DMS79 (cell line): ENCODE measurements at regions not wholly inside any gene's neighbourhood (a gene's known extent, or its start where the extent isn't known, plus 50 kb on each side); places are given as distances from the start of the nearest gene placed in this dataset.

ENCODE experiments used
- DNase-seq: peaks from one replicate; lab custom pipeline; 2025; lab: John Stamatoyannopoulos, UW

GRCh38 chr6:37105148-37106050 is 64.6 kb upstream of the PIM1 start:
- no peak for DNase-seq

GRCh38 chr6:37106051-37106363 is 63.9 kb upstream of the PIM1 start:
- no peak for DNase-seq

- DNase-seq: no peak
Measured at GRCh38 chr6:37106554-37106953, 63.4 kb upstream of the PIM1 start.

- DNase-seq: no peak
Measured at GRCh38 chr6:37106982-37107491, 62.9 kb upstream of the PIM1 start.

GRCh38 chr6:37109714-37110499 is 60.0 kb upstream of the PIM1 start:
- peak; percentile 46 for DNase-seq

- DNase-seq: no peak
Measured at GRCh38 chr6:37110500-37111461, 59.2 kb upstream of the PIM1 start.

GRCh38 chr6:37113976-37114375 is 56.0 kb upstream of the PIM1 start:
- no peak for DNase-seq

GRCh38 chr6:37114612-37115011 is 55.3 kb upstream of the PIM1 start:
- no peak for DNase-seq

GRCh38 chr6:37115236-37115895 is 54.6 kb upstream of the PIM1 start:
- DNase-seq: no peak

GRCh38 chr6:37116326-37116725 is 53.6 kb upstream of the PIM1 start:
- no peak for DNase-seq

- DNase-seq: no peak
Measured at GRCh38 chr6:37119387-37119886, 50.5 kb upstream of the PIM1 start.
